COR-L47 (cell line): ENCODE measurements at regions not wholly inside any gene's neighbourhood (a gene's known extent, or its start where the extent isn't known, plus 50 kb on each side); places are given as distances from the start of the nearest gene placed in this dataset.

Source experiments
- DNase-seq: peaks from one replicate; lab custom pipeline; 2025; lab: John Stamatoyannopoulos, UW

- DNase-seq: no peak
Observed at GRCh38 chr2:2717406-2717805, 386.3 kb upstream of the MYT1L start.

- DNase-seq: no peak
Observed at GRCh38 chr2:2716771-2717170, 385.7 kb upstream of the MYT1L start.

- no peak for DNase-seq
Observed at GRCh38 chr2:2715036-2715818, 384.2 kb upstream of the MYT1L start.

- no peak for DNase-seq
Observed at GRCh38 chr2:2714408-2714807, 383.3 kb upstream of the MYT1L start.

GRCh38 chr2:2709431-2709770 is 378.3 kb upstream of the MYT1L start:
- DNase-seq: no peak

GRCh38 chr2:2708575-2709430 is 377.7 kb upstream of the MYT1L start:
- no peak for DNase-seq

GRCh38 chr2:2707206-2707991 is 376.3 kb upstream of the MYT1L start:
- no peak for DNase-seq

GRCh38 chr2:2706306-2706705 is 375.2 kb upstream of the MYT1L start:
- DNase-seq: no peak

- DNase-seq: no peak
Observed at GRCh38 chr2:2705871-2706270, 374.8 kb upstream of the MYT1L start.

GRCh38 chr2:2704428-2705090 is 373.5 kb upstream of the MYT1L start:
- DNase-seq: no peak

- DNase-seq: no peak
Observed at GRCh38 chr2:2703762-2704427, 372.8 kb upstream of the MYT1L start.

- DNase-seq: no peak
Observed at GRCh38 chr2:2703172-2703571, 372.1 kb upstream of the MYT1L start.

GRCh38 chr2:2702385-2702784 is 371.3 kb upstream of the MYT1L start:
- no peak for DNase-seq

- DNase-seq: no peak
Observed at GRCh38 chr2:2701813-2702212, 370.7 kb upstream of the MYT1L start.

GRCh38 chr2:2701176-2701781 is 370.2 kb upstream of the MYT1L start:
- no peak for DNase-seq

GRCh38 chr2:2699121-2699505 is 368.0 kb upstream of the MYT1L start:
- no peak for DNase-seq

GRCh38 chr2:2698182-2699120 is 367.4 kb upstream of the MYT1L start:
- peak; percentile 45 for DNase-seq

GRCh38 chr2:2696733-2697455 is 365.8 kb upstream of the MYT1L start:
- no peak for DNase-seq

- no peak for DNase-seq
Observed at GRCh38 chr2:2696325-2696724, 365.2 kb upstream of the MYT1L start.
